ENCODE measurements at regions not wholly inside any gene's neighbourhood (a gene's known extent, or its start where the extent isn't known, plus 50 kb on each side); places are given as distances from the start of the nearest gene placed in this dataset.

GRCh38 chr4:95984081-95984480 lies 144.2 kb downstream of the PDHA2 start:
- Histone ChIP-seq H3K9ac (ENCODE audit: low read length) (no peak overlapping the region), H3K4me2 (ENCODE audit: low read length) (no peak overlapping the region), H3K9me3 (ENCODE audit: low read length) (no peaks in the 10 kb centered on the region), H3K9me2 (ENCODE audit: low read depth, low read length) (no peaks in the 10 kb centered on the region), H3K4me3 (ENCODE audit: low read depth, low read length, poor library complexity, severe bottlenecking) (no peak overlapping the region), H3K36me3 (ENCODE audit: insufficient read depth, low read length) (no peaks in the 10 kb centered on the region), H4K20me1 (ENCODE audit: insufficient read depth, low read length) (no peaks in the 10 kb centered on the region), H3K27me3 (ENCODE audit: insufficient read depth, low read length) (no peaks in the 10 kb centered on the region), H2AFZ (ENCODE audit: low read length) (no peak overlapping the region), H3K27ac (ENCODE audit: low read depth, low read length, poor library complexity, severe bottlenecking) (no peak overlapping the region), H3K4me1 (ENCODE audit: insufficient read depth, low read length, severe bottlenecking) (no peaks in the 10 kb centered on the region), H3F3A (ENCODE audit: insufficient read depth, low read length) (no peaks in the 10 kb centered on the region), H3K79me2 (ENCODE audit: insufficient read depth, low read length) (no peaks in the 10 kb centered on the region)
- no peak for TF ChIP-seq CTCF (IDR thresholded peaks at IDR 0.05; ENCODE audit: low read length)
- TF ChIP-seq EZH2 (IDR thresholded peaks at IDR 0.05; ENCODE audit: borderline replicate concordance, low read length): no peak

GRCh38 chr4:95985051-95985450 lies 145.2 kb downstream of the PDHA2 start:
- Histone ChIP-seq H3K36me3 (ENCODE audit: insufficient read depth, low read length) (no peaks in the 10 kb centered on the region), H3K4me1 (ENCODE audit: insufficient read depth, low read length, severe bottlenecking) (no peaks in the 10 kb centered on the region), H3F3A (ENCODE audit: insufficient read depth, low read length) (no peaks in the 10 kb centered on the region), H3K9me3 (ENCODE audit: low read length) (no peaks in the 10 kb centered on the region), H3K4me3 (ENCODE audit: low read depth, low read length, poor library complexity, severe bottlenecking) (no peak overlapping the region), H3K27me3 (ENCODE audit: insufficient read depth, low read length) (no peaks in the 10 kb centered on the region), H3K9ac (ENCODE audit: low read length) (no peak overlapping the region), H3K4me2 (ENCODE audit: low read length) (no peak overlapping the region), H3K9me2 (ENCODE audit: low read depth, low read length) (no peaks in the 10 kb centered on the region), H2AFZ (ENCODE audit: low read length) (no peak overlapping the region), H4K20me1 (ENCODE audit: insufficient read depth, low read length) (no peaks in the 10 kb centered on the region), H3K27ac (ENCODE audit: low read depth, low read length, poor library complexity, severe bottlenecking) (no peak overlapping the region), H3K79me2 (ENCODE audit: insufficient read depth, low read length) (no peaks in the 10 kb centered on the region)
- TF ChIP-seq CTCF (IDR thresholded peaks at IDR 0.05; ENCODE audit: low read length): no peak

- no peak overlapping the region for H3K9ac ChIP-seq (ENCODE audit: low read length)
- H3K27me3 ChIP-seq (ENCODE audit: insufficient read depth, low read length): no peaks in the 10 kb centered on the region
- H2AFZ ChIP-seq (ENCODE audit: low read length): no peak overlapping the region
- no peaks in the 10 kb centered on the region for H3K4me1 ChIP-seq (ENCODE audit: insufficient read depth, low read length, severe bottlenecking)
- H3K27ac ChIP-seq (ENCODE audit: low read depth, low read length, poor library complexity, severe bottlenecking): no peak overlapping the region
- no peaks in the 10 kb centered on the region for H3K9me2 ChIP-seq (ENCODE audit: low read depth, low read length)
- no peaks in the 10 kb centered on the region for H3K9me3 ChIP-seq (ENCODE audit: low read length)
- H4K20me1 ChIP-seq (ENCODE audit: insufficient read depth, low read length): no peaks in the 10 kb centered on the region
- TF ChIP-seq EZH2 (IDR thresholded peaks at IDR 0.05; ENCODE audit: borderline replicate concordance, low read length): no peak
- no peak for TF ChIP-seq CTCF (IDR thresholded peaks at IDR 0.05; ENCODE audit: low read length)
- no peaks in the 10 kb centered on the region for H3K79me2 ChIP-seq (ENCODE audit: insufficient read depth, low read length)
- no peak overlapping the region for H3K4me2 ChIP-seq (ENCODE audit: low read length)
- no peak overlapping the region for H3K4me3 ChIP-seq (ENCODE audit: low read depth, low read length, poor library complexity, severe bottlenecking)
- no peaks in the 10 kb centered on the region for H3K36me3 ChIP-seq (ENCODE audit: insufficient read depth, low read length)
- H3F3A ChIP-seq (ENCODE audit: insufficient read depth, low read length): no peaks in the 10 kb centered on the region
These were observed 146.1 kb downstream of the PDHA2 start for GRCh38 chr4:95985791-95986550.
